Nephron progenitor cell (in vitro differentiated cells): ENCODE measurements at regions not wholly inside any gene's neighbourhood (a gene's known extent, or its start where the extent isn't known, plus 50 kb on each side); places are given as distances from the start of the nearest gene placed in this dataset.

Experiments used
- DNase-seq: peaks from one replicate; pipeline ENCODE4 v3.0.0; 2021
- H3K27ac Mint-ChIP-seq: 2 replicates; pipeline ENCODE4 v1.8.0; 2021; ENCODE audit warnings: mild to moderate bottlenecking, moderate library complexity, mixed read lengths
- H3K27me3 Mint-ChIP-seq: 2 replicates; pipeline ENCODE4 v1.8.0; 2021; ENCODE audit warnings: mild to moderate bottlenecking, low read depth, mixed read lengths; ENCODE audit not compliant: poor library complexity
- H3K36me3 Mint-ChIP-seq: 2 replicates; pipeline ENCODE4 v1.8.0; 2021; ENCODE audit warnings: low read depth, mixed read lengths
- H3K4me1 Mint-ChIP-seq: 2 replicates; pipeline ENCODE4 v1.8.0; 2021; ENCODE audit warnings: mixed read lengths
- H3K4me3 Mint-ChIP-seq: 2 replicates; pipeline ENCODE4 v1.8.0; 2021; ENCODE audit warnings: mild to moderate bottlenecking, moderate library complexity, mixed read lengths
- H3K9me3 Mint-ChIP-seq: 2 replicates; pipeline ENCODE4 v1.8.0; 2021; ENCODE audit warnings: mild to moderate bottlenecking, moderate library complexity, mixed read lengths
- CTCF ChIP-seq: fragments of 200-600 bp; sonication (generic); IDR thresholded peaks from 2 replicates; pipeline ENCODE4 v1.5.0; 2021; ENCODE audit warnings: antibody characterized with exemption

GRCh38 chr13:53921473-53921872 lies 892.9 kb downstream of the OLFM4 start:
- no peak for DNase-seq
- H3K4me3 Mint-ChIP-seq, result no peak overlapping the region

GRCh38 chr13:53941588-53942190 lies 913.1 kb downstream of the OLFM4 start:
- no peaks in the 10 kb centered on the region for H3K9me3 Mint-ChIP-seq
- TF ChIP-seq CTCF, result no peak
- H3K4me3 Mint-ChIP-seq, result no peak overlapping the region
- no peak for DNase-seq
- peaks cover 9% of the 10 kb centered on the region for H3K27me3 Mint-ChIP-seq
- peaks cover 38% of the 10 kb centered on the region for H3K4me1 Mint-ChIP-seq
- no peaks in the 10 kb centered on the region for H3K36me3 Mint-ChIP-seq
- peak overlapping the region; percentile 80 for H3K27ac Mint-ChIP-seq

More at GRCh38 chr13:53921473-53921872, 892.9 kb downstream of the OLFM4 start:
- H3K27me3 Mint-ChIP-seq, result no peaks in the 10 kb centered on the region
- H3K4me1 Mint-ChIP-seq, result no peaks in the 10 kb centered on the region
- TF ChIP-seq CTCF, result no peak
- H3K9me3 Mint-ChIP-seq, result no peaks in the 10 kb centered on the region
- no peaks in the 10 kb centered on the region for H3K36me3 Mint-ChIP-seq
- no peak overlapping the region for H3K27ac Mint-ChIP-seq

- DNase-seq, result no peak
- Mint-ChIP-seq H3K9me3 (no peaks in the 10 kb centered on the region), H3K4me1 (peaks cover 14% of the 10 kb centered on the region), H3K27me3 (peaks cover 9% of the 10 kb centered on the region), H3K36me3 (no peaks in the 10 kb centered on the region), H3K4me3 (no peak overlapping the region), H3K27ac (peak overlapping the region; percentile 59)
- no peak for TF ChIP-seq CTCF
Observed at GRCh38 chr13:53946500-53946899, 917.9 kb downstream of the OLFM4 start.

- TF ChIP-seq CTCF, result no peak
- H3K36me3 Mint-ChIP-seq, result no peaks in the 10 kb centered on the region
- no peak overlapping the region for H3K4me3 Mint-ChIP-seq
- H3K9me3 Mint-ChIP-seq, result no peaks in the 10 kb centered on the region
- H3K27ac Mint-ChIP-seq, result no peak overlapping the region
- no peaks in the 10 kb centered on the region for H3K27me3 Mint-ChIP-seq
- no peaks in the 10 kb centered on the region for H3K4me1 Mint-ChIP-seq
- no peak for DNase-seq
Observed at GRCh38 chr13:53953183-53953582, 924.6 kb downstream of the OLFM4 start.
